SK-N-SH (cell line): ENCODE measurements at regions not wholly inside any gene's neighbourhood (a gene's known extent, or its start where the extent isn't known, plus 50 kb on each side); places are given as distances from the start of the nearest gene placed in this dataset.

Experiments used
- CTCF ChIA-PET: fragments of 300-600, 350-600 bp; formaldehyde crosslinking; extraction: SDS; loops from one replicate; lab custom pipeline; 2021; lab: Yijun Ruan, JAX
- POLR2A ChIA-PET: fragments of 350-600 bp; sonication (Branson Sonifier 250); formaldehyde crosslinking; extraction: SDS; loops from one replicate; lab custom pipeline; 2020; ENCODE audit warnings: antibody characterized with exemption, inconsistent platforms; lab: Yijun Ruan, JAX
- DNase-seq: peaks from one replicate; pipeline ENCODE4 v3.0.0; 2012
- H2AFZ ChIP-seq: fragments of 200-600 bp; sonication (generic); 2 replicates; pipeline ENCODE4 v1.8.1; 2016; ENCODE audit warnings: antibody characterized with exemption, mild to moderate bottlenecking, low read depth
- H3F3A ChIP-seq: fragments of 200-600 bp; sonication (generic); replicated peaks from 2 replicates; pipeline ENCODE3; 2016; ENCODE audit warnings: antibody characterized with exemption, mild to moderate bottlenecking; ENCODE audit not compliant: insufficient read depth
- H3K27ac ChIP-seq, 2 experiments: fragments of 200-500 bp in 1 of 2; fragments of 200-600 bp in 1 of 2; sonication (Bioruptor generic) in 1 of 2; sonication (generic), shearing (Covaris generic) in 1 of 2; 2 replicates each; pipeline versions ENCODE4 v1.5.1 to v1.6.1; 2014 to 2016; ENCODE audit warnings: low read depth in 2 of 2, inconsistent platforms in 1 of 2, low read length in 1 of 2, mild to moderate bottlenecking in 1 of 2, mixed read lengths in 1 of 2
- H3K27me3 ChIP-seq: fragments of 200-600 bp; sonication (generic), shearing (Covaris generic); 2 replicates; pipeline ENCODE4 v1.6.1; 2016; ENCODE audit warnings: mixed run types; ENCODE audit not compliant: insufficient read depth
- H3K36me3 ChIP-seq, 2 experiments: fragments of 200-500 bp in 1 of 2; fragments of 200-600 bp in 1 of 2; sonication (Bioruptor generic) in 1 of 2; sonication (generic) in 1 of 2; replicated peaks in 1 of 2; 2 replicates each; pipeline versions ENCODE3 to v1.5.1; 2014 to 2016; ENCODE audit warnings: low read length in 1 of 2, mild to moderate bottlenecking in 1 of 2; ENCODE audit not compliant: insufficient read depth in 2 of 2, control insufficient read depth in 1 of 2
- H3K4me1 ChIP-seq, 2 experiments: fragments of 200-500 bp in 1 of 2; fragments of 200-600 bp in 1 of 2; sonication (Bioruptor generic) in 1 of 2; sonication (generic), shearing (Covaris generic) in 1 of 2; 2 replicates each; pipeline versions ENCODE4 v1.5.1 to v1.6.1; 2014 to 2016; ENCODE audit warnings: low read depth in 1 of 2, low read length in 1 of 2, mixed run types in 1 of 2; ENCODE audit not compliant: insufficient read depth in 2 of 2, control insufficient read depth in 1 of 2
- H3K4me2 ChIP-seq: fragments of 200-600 bp; sonication (generic), shearing (Covaris generic); 2 replicates; pipeline ENCODE4 v1.6.1; 2017; ENCODE audit warnings: mixed run types
- H3K4me3 ChIP-seq, 2 experiments: fragments of 200-500 bp in 1 of 2; fragments of 200-600 bp in 1 of 2; sonication (Bioruptor generic) in 1 of 2; sonication (generic), shearing (Covaris generic) in 1 of 2; 2 replicates each; pipeline versions ENCODE4 v1.5.1 to v1.8.1; 2014 to 2016; ENCODE audit warnings: low read depth in 2 of 2, inconsistent platforms in 1 of 2, low read length in 1 of 2, mild to moderate bottlenecking in 1 of 2, mixed read lengths in 1 of 2, moderate library complexity in 1 of 2
- H3K79me2 ChIP-seq: fragments of 200-600 bp; sonication (generic); 2 replicates; pipeline ENCODE4 v1.8.1; 2017; ENCODE audit warnings: mild to moderate bottlenecking; ENCODE audit not compliant: insufficient read depth
- H3K9ac ChIP-seq: fragments of 200-600 bp; sonication (generic); 2 replicates; pipeline ENCODE4 v1.6.1; 2017; ENCODE audit warnings: mixed run types
- H3K9me2 ChIP-seq: fragments of 200-600 bp; sonication (generic); 2 replicates; pipeline ENCODE4 v1.6.1; 2017; ENCODE audit warnings: mixed run types
- H3K9me3 ChIP-seq: fragments of 200-600 bp; sonication (generic); 2 replicates; pipeline ENCODE4 v1.6.1; 2017; ENCODE audit warnings: mixed run types, mild to moderate bottlenecking, moderate library complexity
- H4K20me1 ChIP-seq: fragments of 200-600 bp; sonication (generic); 2 replicates; pipeline ENCODE4 v1.6.1; 2017; ENCODE audit warnings: mild to moderate bottlenecking, mixed run types; ENCODE audit not compliant: insufficient read depth
- CHD2 ChIP-seq: fragments of 150-350 bp; IDR thresholded peaks from 2 replicates; pipeline ENCODE4 v1.6.1; 2018; ENCODE audit warnings: low read length; ENCODE audit not compliant: partially characterized antibody
- ELF1 ChIP-seq: IDR thresholded peaks from 2 replicates; pipeline ENCODE4 v1.4.0; 2012
- EZH2phosphoT487 ChIP-seq: fragments of 200-600 bp; sonication (generic); IDR thresholded peaks from 2 replicates; pipeline ENCODE4 v1.6.1; 2017; ENCODE audit warnings: low read depth, mixed run types, mild to moderate bottlenecking, antibody characterized with exemption, moderate library complexity, borderline replicate concordance
- FOXJ3 ChIP-seq: sonication (generic); formaldehyde crosslinking; IDR thresholded peaks from 2 replicates; pipeline ENCODE4 v1.5.1; 2020; ENCODE audit warnings: mild to moderate bottlenecking, missing genetic modification reagents
- FOXM1 ChIP-seq: IDR thresholded peaks from 2 replicates; pipeline ENCODE4 v1.4.0; 2012; ENCODE audit warnings: low read depth, mild to moderate bottlenecking
- GATA2 ChIP-seq: sonication (generic); formaldehyde crosslinking; IDR thresholded peaks from 2 replicates; pipeline ENCODE4 v1.5.0; 2020; ENCODE audit warnings: mild to moderate bottlenecking, missing genetic modification reagents
- JUND ChIP-seq: IDR thresholded peaks from 2 replicates; pipeline ENCODE4 v1.4.0; 2012
- MAX ChIP-seq: IDR thresholded peaks from 2 replicates; pipeline ENCODE4 v1.4.0; 2012; ENCODE audit warnings: low read depth
- MXI1 ChIP-seq: IDR thresholded peaks from 2 replicates; pipeline ENCODE4 v1.6.1; 2012; ENCODE audit warnings: mild to moderate bottlenecking, low read depth, low read length, improper control_type of control experiment
- NRF1 ChIP-seq: IDR thresholded peaks from 2 replicates; pipeline ENCODE4 v1.6.1; 2012; ENCODE audit warnings: low read depth, mild to moderate bottlenecking, low read length
- RCOR1 ChIP-seq: fragments of 150-350 bp; IDR thresholded peaks from 2 replicates; pipeline ENCODE4 v1.6.1; 2017; ENCODE audit warnings: antibody characterized with exemption, low read length
- RFX5 ChIP-seq: IDR thresholded peaks from 2 replicates; pipeline ENCODE4 v1.6.1; 2012; ENCODE audit warnings: mild to moderate bottlenecking, improper control_type of control experiment, low read length
- RXRA ChIP-seq: IDR thresholded peaks from 2 replicates; pipeline ENCODE4 v1.4.0; 2012; ENCODE audit warnings: low read depth, mild to moderate bottlenecking, borderline replicate concordance
- TAF1 ChIP-seq: IDR thresholded peaks from 2 replicates; pipeline ENCODE4 v1.6.1; 2012; ENCODE audit warnings: low read depth, mild to moderate bottlenecking, low read length, moderate library complexity, borderline replicate concordance
- TEAD4 ChIP-seq: IDR thresholded peaks from 2 replicates; pipeline ENCODE4 v1.4.0; 2012; ENCODE audit warnings: mild to moderate bottlenecking, borderline replicate concordance; ENCODE audit not compliant: insufficient read depth
- WGBS: methylation state at CpG from one replicate; pipeline ENCODE4 v1.1.6; 2017; ENCODE audit warnings: low lambda C conversion rate; 5-methylcytosine and 5-hydroxymethylcytosine counted together
- TF ChIP-seq, protein P1 (sequence below): IDR thresholded peaks from 2 replicates; pipeline ENCODE4 v1.4.0; 2012; ENCODE audit warnings: low read depth, borderline replicate concordance
- TF ChIP-seq, protein P2 (sequence below): fragments of 150-350 bp; IDR thresholded peaks from 2 replicates; pipeline ENCODE4 v1.6.1; 2016; ENCODE audit warnings: mild to moderate bottlenecking, low read depth, low read length

DNA sequence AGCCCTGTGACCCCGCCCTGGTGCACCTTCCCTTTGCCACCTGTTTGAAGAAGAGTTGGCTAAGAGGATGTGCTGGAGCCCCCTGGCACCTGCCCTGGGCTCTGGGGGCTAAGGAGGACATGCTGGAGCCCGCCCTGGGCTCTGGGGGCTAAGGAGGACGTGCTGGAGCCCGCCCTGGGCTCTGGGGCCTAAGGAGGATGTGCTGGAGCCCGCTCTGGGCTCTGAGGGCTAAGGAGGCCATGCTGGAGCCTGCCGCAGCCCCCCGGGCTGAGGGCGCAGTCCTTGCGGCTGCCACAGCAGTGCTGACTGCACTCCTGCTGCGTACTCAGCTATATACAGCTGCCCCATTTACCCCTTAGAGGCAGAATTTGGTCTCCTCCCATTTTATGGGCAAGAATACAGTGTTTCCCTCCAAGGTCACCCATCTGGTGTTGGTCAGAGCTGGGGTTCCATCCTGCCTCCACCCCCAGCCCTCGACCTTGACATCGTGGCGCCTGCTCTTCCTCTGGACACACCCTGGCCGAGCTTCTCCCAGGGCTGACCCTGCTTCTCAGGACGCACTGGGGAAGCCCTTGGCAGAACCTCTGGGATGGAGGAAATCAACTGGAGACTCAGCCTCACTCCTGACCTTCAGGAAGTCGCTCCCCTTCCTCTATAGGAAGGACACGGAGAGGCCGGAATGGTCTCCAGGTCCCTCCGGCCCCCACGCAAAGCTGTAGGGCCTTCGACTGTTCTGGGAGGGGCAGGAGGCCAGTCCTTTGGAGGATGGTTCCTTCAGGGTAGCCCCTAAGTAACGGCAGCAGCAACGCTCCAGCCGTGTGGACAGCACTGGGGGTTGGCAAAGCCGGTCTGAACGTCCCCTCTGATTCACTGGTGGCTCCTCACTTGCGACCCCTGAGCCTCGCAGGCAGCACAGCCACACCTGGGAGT, 65.0 kb upstream of the HPCAL1 start:
- CTCF ChIA-PET = interaction anchor here (0.5 to 2.0 kb wide), 3 partner anchors 9 to 171 kb away, joined by 3 to 7 read pairs (median 3); no protein-coding TSS in a partner anchor
- Histone ChIP-seq H3K4me3 (no peak overlapping the region), H3K27ac (no peak overlapping the region), H3K9me2 (no peaks in the 10 kb centered on the region), H4K20me1 (no peaks in the 10 kb centered on the region), H3K36me3 (no peaks in the 10 kb centered on the region), H3K27me3 (no peaks in the 10 kb centered on the region; the same call in 1 of the 2 replicates), H3K9me3 (no peaks in the 10 kb centered on the region), H3F3A (no peaks in the 10 kb centered on the region), H3K79me2 (no peaks in the 10 kb centered on the region), H3K9ac (no peak overlapping the region), H2AFZ (no peak overlapping the region), H3K4me2 (no peak overlapping the region), H3K4me1 (peaks cover 0 to 5% of the 10 kb centered on the region in 2 experiments; a peak in 1 of 4 replicates)
- TF ChIP-seq MAX = no peak
- no peak for DNase-seq
- POLR2A ChIA-PET = no interaction called here
- WGBS = 76% methylated on average over 28 of the region's 28 CpGs

DNA sequence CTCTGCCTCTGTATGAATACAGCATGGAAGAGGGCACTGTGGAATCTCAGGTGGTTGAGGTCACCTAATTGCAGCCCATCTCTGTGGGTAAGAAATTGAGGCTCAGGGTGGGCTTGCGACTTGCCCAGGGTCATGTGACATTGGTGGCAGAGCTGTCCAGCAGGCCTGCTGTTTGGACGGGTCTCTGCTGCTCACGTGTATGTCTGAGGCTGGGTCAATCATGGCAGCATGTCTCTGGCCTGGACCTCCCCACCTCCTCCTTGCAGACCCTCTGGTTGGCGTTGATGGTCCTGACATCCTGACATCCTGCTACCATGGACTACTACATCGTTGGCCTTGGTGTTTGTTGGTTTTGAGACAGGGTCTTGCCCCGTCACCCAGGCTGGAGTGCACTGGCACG, 64.3 kb upstream of the HPCAL1 start:
- Histone ChIP-seq H3K4me2 (no peak overlapping the region), H3F3A (no peaks in the 10 kb centered on the region), H3K9me2 (no peaks in the 10 kb centered on the region), H3K4me1 (peaks cover 0 to 5% of the 10 kb centered on the region in 2 experiments; a peak in 1 of 4 replicates), H3K27me3 (no peaks in the 10 kb centered on the region; the same call in 1 of the 2 replicates), H3K9ac (no peak overlapping the region), H2AFZ (no peak overlapping the region), H3K79me2 (no peaks in the 10 kb centered on the region), H3K36me3 (no peaks in the 10 kb centered on the region), H3K9me3 (no peaks in the 10 kb centered on the region), H4K20me1 (no peaks in the 10 kb centered on the region), H3K27ac (no peak overlapping the region), H3K4me3 (no peak overlapping the region)
- TF ChIP-seq TAF1 (no peak), JUND (no peak), RXRA (no peak), EZH2phosphoT487 (no peak), FOXJ3 (CRISPR knock-in tag) (no peak), RFX5 (no peak), NRF1 (no peak), GATA2 (no peak), TEAD4 (no peak), ELF1 (no peak), RCOR1 (no peak), MXI1 (no peak), MAX (no peak), FOXM1 (no peak), CHD2 (no peak)
- TF ChIP-seq, protein P1, sequence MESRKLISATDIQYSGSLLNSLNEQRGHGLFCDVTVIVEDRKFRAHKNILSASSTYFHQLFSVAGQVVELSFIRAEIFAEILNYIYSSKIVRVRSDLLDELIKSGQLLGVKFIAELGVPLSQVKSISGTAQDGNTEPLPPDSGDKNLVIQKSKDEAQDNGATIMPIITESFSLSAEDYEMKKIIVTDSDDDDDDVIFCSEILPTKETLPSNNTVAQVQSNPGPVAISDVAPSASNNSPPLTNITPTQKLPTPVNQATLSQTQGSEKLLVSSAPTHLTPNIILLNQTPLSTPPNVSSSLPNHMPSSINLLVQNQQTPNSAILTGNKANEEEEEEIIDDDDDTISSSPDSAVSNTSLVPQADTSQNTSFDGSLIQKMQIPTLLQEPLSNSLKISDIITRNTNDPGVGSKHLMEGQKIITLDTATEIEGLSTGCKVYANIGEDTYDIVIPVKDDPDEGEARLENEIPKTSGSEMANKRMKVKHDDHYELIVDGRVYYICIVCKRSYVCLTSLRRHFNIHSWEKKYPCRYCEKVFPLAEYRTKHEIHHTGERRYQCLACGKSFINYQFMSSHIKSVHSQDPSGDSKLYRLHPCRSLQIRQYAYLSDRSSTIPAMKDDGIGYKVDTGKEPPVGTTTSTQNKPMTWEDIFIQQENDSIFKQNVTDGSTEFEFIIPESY = no peak
- TF ChIP-seq, protein P2, sequence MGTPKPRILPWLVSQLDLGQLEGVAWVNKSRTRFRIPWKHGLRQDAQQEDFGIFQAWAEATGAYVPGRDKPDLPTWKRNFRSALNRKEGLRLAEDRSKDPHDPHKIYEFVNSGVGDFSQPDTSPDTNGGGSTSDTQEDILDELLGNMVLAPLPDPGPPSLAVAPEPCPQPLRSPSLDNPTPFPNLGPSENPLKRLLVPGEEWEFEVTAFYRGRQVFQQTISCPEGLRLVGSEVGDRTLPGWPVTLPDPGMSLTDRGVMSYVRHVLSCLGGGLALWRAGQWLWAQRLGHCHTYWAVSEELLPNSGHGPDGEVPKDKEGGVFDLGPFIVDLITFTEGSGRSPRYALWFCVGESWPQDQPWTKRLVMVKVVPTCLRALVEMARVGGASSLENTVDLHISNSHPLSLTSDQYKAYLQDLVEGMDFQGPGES = no peak
- no peak for DNase-seq
- POLR2A ChIA-PET = no interaction called here
- no CpG with 5 or more reads among the region's 7 CpGs for WGBS
- CTCF ChIA-PET = interaction anchor here (0.6 kb wide), 1 partner anchor 130 kb away, joined by 3 read pairs; no protein-coding TSS in a partner anchor
